ENCODE measurements at regions not wholly inside any gene's neighbourhood (a gene's known extent, or its start where the extent isn't known, plus 50 kb on each side); places are given as distances from the start of the nearest gene placed in this dataset.

DNA sequence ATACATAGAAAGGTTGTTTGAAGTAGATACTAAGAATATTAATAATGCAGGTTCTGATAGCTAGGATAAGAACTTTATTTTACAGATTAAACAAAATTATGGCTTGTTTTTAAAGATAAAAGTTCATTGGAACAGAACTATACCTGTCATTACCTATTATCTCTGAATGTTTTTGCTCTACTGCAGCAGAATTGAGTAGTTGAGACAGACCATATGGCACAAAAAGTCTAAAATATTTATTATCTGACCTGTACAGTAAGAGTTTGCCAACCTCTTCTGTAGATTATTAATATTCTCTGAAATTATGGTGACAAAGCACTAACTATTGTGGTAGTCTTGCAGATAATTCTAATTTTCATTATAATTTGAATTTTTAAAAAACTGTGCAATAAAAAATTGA, 829.1 kb upstream of the MGAT4C start:
- Mint-ChIP-seq H3K9me3 (ENCODE audit: unreplicated experiment) (no peaks in the 10 kb centered on the region), H3K4me3 (ENCODE audit: unreplicated experiment) (no peak overlapping the region), H3K4me1 (ENCODE audit: low read depth, unreplicated experiment) (no peaks in the 10 kb centered on the region), H3K36me3 (ENCODE audit: unreplicated experiment) (no peaks in the 10 kb centered on the region), H3K27me3 (ENCODE audit: unreplicated experiment) (no peaks in the 10 kb centered on the region), H3K27ac (ENCODE audit: unreplicated experiment) (no peak overlapping the region)
- DNase-seq: no peak
- TF ChIP-seq CTCF (IDR thresholded peaks at IDR 0.05; ENCODE audit: partially characterized antibody, unreplicated experiment): no peak

DNA sequence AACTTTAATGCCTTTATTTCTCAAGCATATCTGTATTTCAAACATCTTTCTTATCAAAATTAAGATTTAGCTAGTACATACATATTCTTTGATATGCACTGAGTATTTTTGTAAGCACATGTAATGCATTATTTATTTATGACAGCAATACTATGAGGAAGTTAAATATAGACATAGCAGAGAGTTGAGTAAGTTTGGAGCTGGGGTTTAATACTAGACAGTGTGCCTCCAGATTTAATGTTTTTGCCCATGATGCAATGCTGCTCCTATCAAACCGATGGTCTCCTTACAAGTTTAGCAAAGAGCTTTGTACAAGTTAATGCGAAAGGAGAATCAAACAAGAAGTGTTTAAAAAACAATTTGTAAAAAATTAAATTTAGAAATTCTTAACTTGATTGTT, 826.6 kb upstream of the MGAT4C start:
- H3K4me3 Mint-ChIP-seq (ENCODE audit: unreplicated experiment): no peak overlapping the region
- H3K9me3 Mint-ChIP-seq (ENCODE audit: unreplicated experiment): no peaks in the 10 kb centered on the region
- TF ChIP-seq CTCF (IDR thresholded peaks at IDR 0.05; ENCODE audit: partially characterized antibody, unreplicated experiment): no peak
- DNase-seq: no peak
- H3K27me3 Mint-ChIP-seq (ENCODE audit: unreplicated experiment): no peaks in the 10 kb centered on the region
- H3K27ac Mint-ChIP-seq (ENCODE audit: unreplicated experiment): no peak overlapping the region
- no peaks in the 10 kb centered on the region for H3K4me1 Mint-ChIP-seq (ENCODE audit: low read depth, unreplicated experiment)
- H3K36me3 Mint-ChIP-seq (ENCODE audit: unreplicated experiment): no peaks in the 10 kb centered on the region

DNA sequence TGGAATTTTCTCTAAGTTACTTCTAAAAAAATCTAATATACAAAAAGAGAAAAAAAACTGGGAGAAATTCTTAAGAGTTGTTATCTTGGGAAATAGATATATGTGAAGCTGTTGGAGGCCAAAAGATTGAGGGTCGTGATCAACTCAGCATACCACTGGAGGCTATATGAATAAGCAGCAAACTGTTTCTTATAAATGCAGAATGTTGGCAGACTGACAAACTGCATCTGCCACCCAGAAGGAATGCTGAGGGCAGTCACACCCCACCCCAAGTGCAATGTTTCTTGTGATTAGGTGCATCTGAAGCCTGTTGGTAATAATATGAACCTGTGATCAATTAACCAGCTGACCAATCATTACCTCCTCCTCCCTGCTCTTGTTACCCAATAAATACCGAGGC, 818.6 kb upstream of the MGAT4C start:
- H3K27ac Mint-ChIP-seq (ENCODE audit: unreplicated experiment): no peak overlapping the region
- H3K27me3 Mint-ChIP-seq (ENCODE audit: unreplicated experiment): no peaks in the 10 kb centered on the region
- no peak overlapping the region for H3K4me3 Mint-ChIP-seq (ENCODE audit: unreplicated experiment)
- DNase-seq: no peak
- H3K9me3 Mint-ChIP-seq (ENCODE audit: unreplicated experiment): peaks cover 2% of the 10 kb centered on the region
- TF ChIP-seq CTCF (IDR thresholded peaks at IDR 0.05; ENCODE audit: partially characterized antibody, unreplicated experiment): no peak
- no peaks in the 10 kb centered on the region for H3K4me1 Mint-ChIP-seq (ENCODE audit: low read depth, unreplicated experiment)
- peaks cover 6% of the 10 kb centered on the region for H3K36me3 Mint-ChIP-seq (ENCODE audit: unreplicated experiment)

DNA sequence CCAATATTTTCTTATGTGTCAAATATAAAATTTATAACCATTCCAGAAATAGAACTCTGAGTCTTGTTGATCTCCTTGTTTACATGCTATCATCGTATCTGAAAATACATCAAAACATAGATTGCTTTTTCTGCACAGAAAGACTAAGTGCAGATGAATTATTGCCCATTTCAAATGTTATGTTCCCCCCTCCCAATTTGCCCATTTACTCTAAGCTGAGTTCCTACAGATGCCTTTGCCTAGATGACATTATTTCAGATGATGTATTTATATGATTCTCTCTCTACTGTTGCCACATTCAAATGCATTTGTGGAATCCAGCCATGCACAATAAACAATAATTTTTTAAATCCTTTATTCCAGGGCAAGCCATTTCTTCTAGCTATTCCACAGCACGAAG, 810.1 kb upstream of the MGAT4C start:
- Mint-ChIP-seq H3K27ac (ENCODE audit: unreplicated experiment) (no peak overlapping the region), H3K9me3 (ENCODE audit: unreplicated experiment) (peaks cover 5% of the 10 kb centered on the region), H3K4me1 (ENCODE audit: low read depth, unreplicated experiment) (no peaks in the 10 kb centered on the region), H3K36me3 (ENCODE audit: unreplicated experiment) (no peaks in the 10 kb centered on the region), H3K4me3 (ENCODE audit: unreplicated experiment) (no peak overlapping the region), H3K27me3 (ENCODE audit: unreplicated experiment) (no peaks in the 10 kb centered on the region)
- DNase-seq: no peak
- TF ChIP-seq CTCF (IDR thresholded peaks at IDR 0.05; ENCODE audit: partially characterized antibody, unreplicated experiment): no peak

GRCh38 chr12:87059231-87059630, 803.0 kb upstream of the MGAT4C start:
- TF ChIP-seq CTCF (IDR thresholded peaks at IDR 0.05; ENCODE audit: partially characterized antibody, unreplicated experiment): no peak
- DNase-seq: no peak
- Mint-ChIP-seq H3K4me1 (ENCODE audit: low read depth, unreplicated experiment) (no peaks in the 10 kb centered on the region), H3K4me3 (ENCODE audit: unreplicated experiment) (no peak overlapping the region), H3K36me3 (ENCODE audit: unreplicated experiment) (no peaks in the 10 kb centered on the region), H3K9me3 (ENCODE audit: unreplicated experiment) (peaks cover 4% of the 10 kb centered on the region), H3K27me3 (ENCODE audit: unreplicated experiment) (no peaks in the 10 kb centered on the region), H3K27ac (ENCODE audit: unreplicated experiment) (no peak overlapping the region)

Measured in glutamatergic neuron (in vitro differentiated cells).